GM23338 (cell line): ENCODE measurements at regions not wholly inside any gene's neighbourhood (a gene's known extent, or its start where the extent isn't known, plus 50 kb on each side); places are given as distances from the start of the nearest gene placed in this dataset.

Source experiments
- CTCF ChIP-seq, 2 experiments: fragments of 200-600 bp in 1 of 2; sonication (generic) in 1 of 2; conservative IDR thresholded peaks; 2 replicates each; pipeline versions ENCODE4 v1.5.1 to v1.6.1; 2016 to 2017; ENCODE audit warnings: antibody characterized with exemption in 2 of 2, low read depth in 2 of 2, mild to moderate bottlenecking in 2 of 2, moderate library complexity in 1 of 2
- EZH2 ChIP-seq: fragments of 200-600 bp; sonication (generic); IDR thresholded peaks from one replicate; pipeline ENCODE4 v1.8.0; 2017; ENCODE audit warnings: antibody characterized with exemption, mild to moderate bottlenecking, low read depth; ENCODE audit not compliant: unreplicated experiment
- POLR2AphosphoS5 ChIP-seq: IDR thresholded peaks from 2 replicates; pipeline ENCODE4 v1.6.1; 2016; ENCODE audit warnings: antibody characterized with exemption, low read depth
- ZNF331 ChIP-seq: fragments of 250-450 bp; sonication (Bioruptor Pico); IDR thresholded peaks from 2 replicates; pipeline ENCODE4 v1.5.0; 2020; ENCODE audit warnings: low read depth, mild to moderate bottlenecking, moderate library complexity
- TF ChIP-seq, protein P1 (sequence below): IDR thresholded peaks from 2 replicates; pipeline ENCODE4 v1.6.1; 2016; ENCODE audit warnings: antibody characterized with exemption

GRCh38 chr13:87153371-87153770 is 517.8 kb upstream of the SLITRK5 start:
- TF ChIP-seq EZH2 (no peak), CTCF (conservative IDR thresholded peaks at IDR 0.05; ENCODE audit: low read depth in 2 of 2) (no peak), POLR2AphosphoS5 (no peak), ZNF331 (CRISPR knock-in tag) (no peak)
- TF ChIP-seq, protein P1, sequence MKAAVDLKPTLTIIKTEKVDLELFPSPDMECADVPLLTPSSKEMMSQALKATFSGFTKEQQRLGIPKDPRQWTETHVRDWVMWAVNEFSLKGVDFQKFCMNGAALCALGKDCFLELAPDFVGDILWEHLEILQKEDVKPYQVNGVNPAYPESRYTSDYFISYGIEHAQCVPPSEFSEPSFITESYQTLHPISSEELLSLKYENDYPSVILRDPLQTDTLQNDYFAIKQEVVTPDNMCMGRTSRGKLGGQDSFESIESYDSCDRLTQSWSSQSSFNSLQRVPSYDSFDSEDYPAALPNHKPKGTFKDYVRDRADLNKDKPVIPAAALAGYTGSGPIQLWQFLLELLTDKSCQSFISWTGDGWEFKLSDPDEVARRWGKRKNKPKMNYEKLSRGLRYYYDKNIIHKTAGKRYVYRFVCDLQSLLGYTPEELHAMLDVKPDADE = no peak
